ENCODE measurements at regions not wholly inside any gene's neighbourhood (a gene's known extent, or its start where the extent isn't known, plus 50 kb on each side); places are given as distances from the start of the nearest gene placed in this dataset.
"Not testable (repeated sequence)": the region's sequence is repeated elsewhere in the genome, so short reads cannot be mapped to it uniquely, and the experiment has no call there.

DNA sequence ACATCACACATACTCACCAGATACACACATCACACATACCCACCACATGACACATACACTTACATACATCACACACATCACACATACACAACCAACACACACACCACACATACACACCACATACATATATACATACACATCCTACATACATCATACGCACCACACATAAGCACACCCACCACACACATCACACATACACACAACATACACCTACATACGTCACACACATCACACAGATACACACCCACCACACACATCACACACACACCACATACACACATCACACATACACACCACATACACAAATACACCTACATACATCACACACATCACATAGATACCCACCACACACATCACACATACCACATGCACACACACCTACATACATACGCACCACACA lies 158.4 kb downstream of the NDUFA10 start (continued):
- no peak for TF ChIP-seq ZNF462 (CRISPR knock-in tag; IDR thresholded peaks at IDR 0.05)
- no peak for TF ChIP-seq ZNF114 (CRISPR knock-in tag; IDR thresholded peaks at IDR 0.05)

- Histone ChIP-seq H3K36me3 (ENCODE audit: insufficient read depth) (no peaks in the 10 kb centered on the region), H3K79me2 (replicated peaks; ENCODE audit: insufficient read depth) (no peaks in the 10 kb centered on the region), H3K9me2 (ENCODE audit: insufficient read depth) (no peaks in the 10 kb centered on the region; the same call in 1 of the 2 replicates), H3F3A (replicated peaks; ENCODE audit: low read depth) (peaks cover 32% of the 10 kb centered on the region), H3K4me1 (ENCODE audit: insufficient read depth) (no peaks in the 10 kb centered on the region; the same call in 1 of the 2 replicates), H3K4me2 (no peak overlapping the region), H4K20me1 (replicated peaks; ENCODE audit: insufficient read depth) (no peaks in the 10 kb centered on the region), H3K27me3 (ENCODE audit: insufficient read depth) (no peaks in the 10 kb centered on the region), H2AFZ (no peak overlapping the region), H3K4me3 (no peak overlapping the region), H3K27ac (ENCODE audit: low read depth) (no peak overlapping the region)
- peaks cover 11% of the 10 kb centered on the region for H3K4me1 Mint-ChIP-seq
- H3K9me3 Mint-ChIP-seq, result no peaks in the 10 kb centered on the region; the same call in 2 of the 3 replicates
- no peak for ATAC-seq
- DNase-seq (ENCODE audit: low spot score), result no peak
- TF ChIP-seq ETS1 (IDR thresholded peaks at IDR 0.05) (no peak), POLR2AphosphoS5 (IDR thresholded peaks at IDR 0.05; ENCODE audit: low read depth) (no peak), REST (IDR thresholded peaks at IDR 0.05; ENCODE audit: unreplicated experiment) (no peak), STAT1 (IDR thresholded peaks at IDR 0.05; ENCODE audit: unreplicated experiment) (no peak)
- no peaks in the 10 kb centered on the region for H3K36me3 Mint-ChIP-seq (ENCODE audit: low read depth)
- no peak overlapping the region for H3K4me3 Mint-ChIP-seq
- no peak overlapping the region for H3K27ac Mint-ChIP-seq
- H3K27me3 Mint-ChIP-seq (ENCODE audit: insufficient read depth, low read depth, poor library complexity), result no peaks in the 10 kb centered on the region
These were observed 158.8 kb downstream of the NDUFA10 start for GRCh38 chr2:239866350-239866749.

DNA sequence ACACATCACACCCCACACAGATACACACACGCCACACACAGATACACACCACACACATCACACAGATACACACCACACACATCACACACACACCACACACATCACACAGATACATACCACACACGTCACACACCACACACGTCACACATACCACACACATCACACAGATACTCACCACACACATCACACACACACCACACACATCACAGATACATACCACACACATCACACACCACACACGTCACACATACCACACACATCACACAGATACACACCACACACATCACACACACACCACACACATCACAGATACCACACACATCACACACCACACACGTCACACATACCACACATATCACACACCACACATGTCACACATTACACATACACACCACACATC lies 159.3 kb downstream of the NDUFA10 start:
- peaks cover 32% of the 10 kb centered on the region for H3F3A ChIP-seq (replicated peaks; ENCODE audit: low read depth)
- not testable (repeated sequence) for H3K36me3 Mint-ChIP-seq (ENCODE audit: low read depth); H3K4me2 ChIP-seq; H3K27me3 Mint-ChIP-seq (ENCODE audit: insufficient read depth, low read depth, poor library complexity); H3K9me3 Mint-ChIP-seq; H3K36me3 ChIP-seq (ENCODE audit: insufficient read depth); H3K79me2 ChIP-seq (replicated peaks; ENCODE audit: insufficient read depth); H3K4me1 Mint-ChIP-seq; H3K4me3 ChIP-seq; H3K4me1 ChIP-seq (ENCODE audit: insufficient read depth); H2AFZ ChIP-seq; ATAC-seq; H3K27me3 ChIP-seq (ENCODE audit: insufficient read depth); H4K20me1 ChIP-seq (replicated peaks; ENCODE audit: insufficient read depth); DNase-seq (ENCODE audit: low spot score); H3K9me2 ChIP-seq (ENCODE audit: insufficient read depth); H3K4me3 Mint-ChIP-seq; H3K27ac Mint-ChIP-seq; H3K27ac ChIP-seq (ENCODE audit: low read depth)
